GM21786 (cell line): ENCODE measurements at regions not wholly inside any gene's neighbourhood (a gene's known extent, or its start where the extent isn't known, plus 50 kb on each side); places are given as distances from the start of the nearest gene placed in this dataset.

Experiments used
- ATAC-seq: cut with Tn5 transposase; IDR thresholded peaks from one replicate; pipeline ENCODE4 v1.9.1; 2021; ENCODE audit not compliant: unreplicated experiment

GRCh38 chr2:18325118-18325517, 235.3 kb downstream of the RDH14 start:
- no peak for ATAC-seq

- ATAC-seq: no peak
Measured at GRCh38 chr2:18319987-18320386, 240.5 kb downstream of the RDH14 start.

- ATAC-seq: no peak
Measured at GRCh38 chr2:18317017-18317416, 243.4 kb downstream of the RDH14 start.

- no peak for ATAC-seq
Measured at GRCh38 chr2:18312818-18313217, 247.6 kb downstream of the RDH14 start.

GRCh38 chr2:18311420-18312195, 248.8 kb downstream of the RDH14 start:
- no peak for ATAC-seq

GRCh38 chr2:18309627-18310026, 250.8 kb downstream of the RDH14 start:
- ATAC-seq: no peak

GRCh38 chr2:18309188-18309587, 251.3 kb downstream of the RDH14 start:
- ATAC-seq: no peak

GRCh38 chr2:18304849-18305248, 255.6 kb downstream of the RDH14 start:
- no peak for ATAC-seq

- no peak for ATAC-seq
Measured at GRCh38 chr2:18301421-18302139, 258.9 kb downstream of the RDH14 start.

- ATAC-seq: no peak
Measured at GRCh38 chr2:18299423-18300212, 260.8 kb downstream of the RDH14 start.

GRCh38 chr2:18297534-18298058, 262.9 kb downstream of the RDH14 start:
- no peak for ATAC-seq

GRCh38 chr2:18290386-18290785, 270.1 kb downstream of the RDH14 start:
- ATAC-seq: no peak

GRCh38 chr2:18286897-18287296, 273.6 kb downstream of the RDH14 start:
- no peak for ATAC-seq

GRCh38 chr2:18284331-18284730, 276.1 kb downstream of the RDH14 start:
- no peak for ATAC-seq

GRCh38 chr2:18282026-18282425, 278.4 kb downstream of the RDH14 start:
- ATAC-seq: no peak

GRCh38 chr2:18276583-18277075, 283.8 kb downstream of the RDH14 start:
- no peak for ATAC-seq

- ATAC-seq: no peak
Measured at GRCh38 chr2:18273205-18273604, 287.2 kb downstream of the RDH14 start.

- no peak for ATAC-seq
Measured at GRCh38 chr2:18272148-18272494, 288.3 kb downstream of the RDH14 start.

- no peak for ATAC-seq
Measured at GRCh38 chr2:18271370-18272147, 288.9 kb downstream of the RDH14 start.

- ATAC-seq: no peak
Measured at GRCh38 chr2:18268400-18268799, 292.1 kb downstream of the RDH14 start.

- ATAC-seq: no peak
Measured at GRCh38 chr2:18267501-18267900, 293.0 kb downstream of the RDH14 start.
